ENCODE measurements at regions not wholly inside any gene's neighbourhood (a gene's known extent, or its start where the extent isn't known, plus 50 kb on each side); places are given as distances from the start of the nearest gene placed in this dataset.

GRCh38 chr5:143715616-143716015, 96.3 kb upstream of the HMHB1 start:
- no peak overlapping the region for H3K4me3 ChIP-seq
- no peak for DNase-seq
- intact Hi-C loops (cut with DNase I), result no loop called here
- no peak overlapping the region for H3K27ac ChIP-seq
- 88 to 91% methylated on average over 3 of the region's 3 CpGs for WGBS, 2 donors
- no peaks in the 10 kb centered on the region for H3K27me3 ChIP-seq
- no peaks in the 10 kb centered on the region for H3K9me3 ChIP-seq
- TF ChIP-seq POLR2A (IDR thresholded peaks at IDR 0.05), result no peak
- TF ChIP-seq CTCF (IDR thresholded peaks at IDR 0.05), result no peak
- no peak for TF ChIP-seq POLR2AphosphoS5 (IDR thresholded peaks at IDR 0.05)
- no peak for TF ChIP-seq EP300 (IDR thresholded peaks at IDR 0.05)
- no peaks in the 10 kb centered on the region for H3K36me3 ChIP-seq
- peaks cover 0 to 15% (median 3%) of the 10 kb centered on the region in 4 donors for H3K4me1 ChIP-seq

- H3K27ac ChIP-seq, result no peak overlapping the region
- 76% methylated on average over 4 of the region's 4 CpGs for WGBS, 2 donors
- intact Hi-C loops (cut with DNase I), result no loop called here
These were observed 97.3 kb upstream of the HMHB1 start for GRCh38 chr5:143714629-143715028.

GRCh38 chr5:143713047-143714003, 98.6 kb upstream of the HMHB1 start:
- no peak for TF ChIP-seq POLR2A (IDR thresholded peaks at IDR 0.05)
- no peak for TF ChIP-seq POLR2AphosphoS5 (IDR thresholded peaks at IDR 0.05)
- TF ChIP-seq CTCF (IDR thresholded peaks at IDR 0.05), result no peak
- TF ChIP-seq EP300 (IDR thresholded peaks at IDR 0.05), result no peak
- intact Hi-C loops (cut with DNase I), result no loop called here
- Histone ChIP-seq H3K4me1 (peaks cover 0 to 15% (median 3%) of the 10 kb centered on the region in 4 donors), H3K9me3 (no peaks in the 10 kb centered on the region), H3K27me3 (no peaks in the 10 kb centered on the region), H3K36me3 (no peaks in the 10 kb centered on the region), H3K27ac (no peak overlapping the region), H3K4me3 (no peak overlapping the region)
- 80 to 84% methylated on average over 8 of the region's 8 CpGs for WGBS, 2 donors
- no peak for DNase-seq

More at GRCh38 chr5:143714629-143715028, 97.3 kb upstream of the HMHB1 start:
- Histone ChIP-seq H3K36me3 (no peaks in the 10 kb centered on the region), H3K4me3 (no peak overlapping the region), H3K4me1 (peaks cover 0 to 15% (median 3%) of the 10 kb centered on the region in 4 donors), H3K27me3 (no peaks in the 10 kb centered on the region), H3K9me3 (no peaks in the 10 kb centered on the region)
- DNase-seq, result no peak
- TF ChIP-seq CTCF (IDR thresholded peaks at IDR 0.05), result no peak
- no peak for TF ChIP-seq EP300 (IDR thresholded peaks at IDR 0.05)
- TF ChIP-seq POLR2AphosphoS5 (IDR thresholded peaks at IDR 0.05), result no peak
- TF ChIP-seq POLR2A (IDR thresholded peaks at IDR 0.05), result no peak

- Histone ChIP-seq H3K4me1 (peaks cover 0 to 19% (median 2%) of the 10 kb centered on the region in 4 donors), H3K9me3 (no peaks in the 10 kb centered on the region), H3K36me3 (no peaks in the 10 kb centered on the region), H3K4me3 (no peak overlapping the region), H3K27ac (no peak overlapping the region), H3K27me3 (no peaks in the 10 kb centered on the region)
- WGBS, 2 donors, result 78 to 90% methylated on average over 2 of the region's 2 CpGs
- TF ChIP-seq EP300 (IDR thresholded peaks at IDR 0.05) (no peak), POLR2AphosphoS5 (IDR thresholded peaks at IDR 0.05) (no peak), POLR2A (IDR thresholded peaks at IDR 0.05) (no peak), CTCF (IDR thresholded peaks at IDR 0.05) (no peak)
- DNase-seq, result no peak
- intact Hi-C loops (cut with DNase I), result no loop called here
These were observed 103.3 kb upstream of the HMHB1 start for GRCh38 chr5:143708672-143709071.

Data from sigmoid colon (tissue), 6 donors.